ENCODE measurements at regions not wholly inside any gene's neighbourhood (a gene's known extent, or its start where the extent isn't known, plus 50 kb on each side); places are given as distances from the start of the nearest gene placed in this dataset.
"Not testable (repeated sequence)": the region's sequence is repeated elsewhere in the genome, so short reads cannot be mapped to it uniquely, and the experiment has no call there.

- not testable (repeated sequence) for H3K4me1 ChIP-seq (ENCODE audit: control extremely low read depth in 1 of 4, control insufficient read depth in 4 of 4, insufficient read depth in 4 of 4, low read length in 3 of 4)
- WGBS (ENCODE audit: insufficient coverage), result 51% methylated on average over 7 of the region's 7 CpGs
- peaks cover 0 to 17% (median 7%) of the 10 kb centered on the region in 5 experiments for H3K9me3 ChIP-seq (ENCODE audit: control extremely low read depth in 1 of 5, control insufficient read depth in 4 of 5, insufficient read depth in 2 of 5, low read depth in 1 of 5, low read length in 4 of 5)
Observed at GRCh38 chr21:9786092-9786491, 735.3 kb upstream of the TPTE start.

GRCh38 chr21:9788281-9788680, 733.1 kb upstream of the TPTE start:
- H3K27ac ChIP-seq (ENCODE audit: insufficient read depth in 1 of 2, low read depth in 1 of 2, low read length in 2 of 2, poor library complexity in 1 of 2, severe bottlenecking in 2 of 2); H3K27me3 ChIP-seq (replicated peaks in 2 of 5; ENCODE audit: control insufficient read depth in 4 of 5, insufficient read depth in 5 of 5, low read length in 4 of 5); H3K4me1 ChIP-seq (ENCODE audit: control extremely low read depth in 1 of 4, control insufficient read depth in 4 of 4, insufficient read depth in 4 of 4, low read length in 3 of 4); POLR2A ChIA-PET; H3K36me3 ChIP-seq (ENCODE audit: control insufficient read depth in 4 of 4, insufficient read depth in 4 of 4, low read length in 3 of 4); CTCF ChIA-PET; DNase-seq; H3K4me3 ChIP-seq (ENCODE audit: control insufficient read depth in 1 of 7, extremely low read depth in 1 of 7, insufficient read depth in 4 of 7, low read depth in 2 of 7, low read length in 6 of 7): not testable (repeated sequence)
- 56% methylated on average over 4 of the region's 5 CpGs for WGBS (ENCODE audit: insufficient coverage)
- H3K9me3 ChIP-seq (ENCODE audit: control extremely low read depth in 1 of 5, control insufficient read depth in 4 of 5, insufficient read depth in 2 of 5, low read depth in 1 of 5, low read length in 4 of 5), result peaks cover 0 to 21% (median 7%) of the 10 kb centered on the region in 5 experiments

More at GRCh38 chr21:9786092-9786491, 735.3 kb upstream of the TPTE start:
- H3K4me3 ChIP-seq (ENCODE audit: control insufficient read depth in 1 of 7, extremely low read depth in 1 of 7, insufficient read depth in 4 of 7, low read depth in 2 of 7, low read length in 6 of 7); DNase-seq; H3K27ac ChIP-seq (ENCODE audit: insufficient read depth in 1 of 2, low read depth in 1 of 2, low read length in 2 of 2, poor library complexity in 1 of 2, severe bottlenecking in 2 of 2); H3K36me3 ChIP-seq (ENCODE audit: control insufficient read depth in 4 of 4, insufficient read depth in 4 of 4, low read length in 3 of 4); CTCF ChIA-PET; POLR2A ChIA-PET; H3K27me3 ChIP-seq (replicated peaks in 2 of 5; ENCODE audit: control insufficient read depth in 4 of 5, insufficient read depth in 5 of 5, low read length in 4 of 5): not testable (repeated sequence)

GRCh38 chr21:9790354-9790753, 731.0 kb upstream of the TPTE start:
- POLR2A ChIA-PET; H3K27me3 ChIP-seq (replicated peaks in 2 of 5; ENCODE audit: control insufficient read depth in 4 of 5, insufficient read depth in 5 of 5, low read length in 4 of 5); H3K36me3 ChIP-seq (ENCODE audit: control insufficient read depth in 4 of 4, insufficient read depth in 4 of 4, low read length in 3 of 4); H3K27ac ChIP-seq (ENCODE audit: insufficient read depth in 1 of 2, low read depth in 1 of 2, low read length in 2 of 2, poor library complexity in 1 of 2, severe bottlenecking in 2 of 2); H3K4me3 ChIP-seq (ENCODE audit: control insufficient read depth in 1 of 7, extremely low read depth in 1 of 7, insufficient read depth in 4 of 7, low read depth in 2 of 7, low read length in 6 of 7); H3K4me1 ChIP-seq (ENCODE audit: control extremely low read depth in 1 of 4, control insufficient read depth in 4 of 4, insufficient read depth in 4 of 4, low read length in 3 of 4); DNase-seq; CTCF ChIA-PET: not testable (repeated sequence)
- WGBS (ENCODE audit: insufficient coverage), result 77% methylated on average over 5 of the region's 6 CpGs
- H3K9me3 ChIP-seq (ENCODE audit: control extremely low read depth in 1 of 5, control insufficient read depth in 4 of 5, insufficient read depth in 2 of 5, low read depth in 1 of 5, low read length in 4 of 5), result peaks cover 0 to 20% (median 7%) of the 10 kb centered on the region in 5 experiments

GRCh38 chr21:9791453-9791852, 729.9 kb upstream of the TPTE start:
- CTCF ChIA-PET; POLR2A ChIA-PET; H3K27ac ChIP-seq (ENCODE audit: insufficient read depth in 1 of 2, low read depth in 1 of 2, low read length in 2 of 2, poor library complexity in 1 of 2, severe bottlenecking in 2 of 2); H3K27me3 ChIP-seq (replicated peaks in 2 of 5; ENCODE audit: control insufficient read depth in 4 of 5, insufficient read depth in 5 of 5, low read length in 4 of 5); DNase-seq; H3K4me1 ChIP-seq (ENCODE audit: control extremely low read depth in 1 of 4, control insufficient read depth in 4 of 4, insufficient read depth in 4 of 4, low read length in 3 of 4); H3K4me3 ChIP-seq (ENCODE audit: control insufficient read depth in 1 of 7, extremely low read depth in 1 of 7, insufficient read depth in 4 of 7, low read depth in 2 of 7, low read length in 6 of 7); H3K36me3 ChIP-seq (ENCODE audit: control insufficient read depth in 4 of 4, insufficient read depth in 4 of 4, low read length in 3 of 4): not testable (repeated sequence)
- H3K9me3 ChIP-seq (ENCODE audit: control extremely low read depth in 1 of 5, control insufficient read depth in 4 of 5, insufficient read depth in 2 of 5, low read depth in 1 of 5, low read length in 4 of 5), result peaks cover 0 to 16% (median 7%) of the 10 kb centered on the region in 5 experiments
- WGBS (ENCODE audit: insufficient coverage), result 46% methylated on average over 2 of the region's 2 CpGs

- H3K4me3 ChIP-seq (ENCODE audit: control insufficient read depth in 1 of 7, extremely low read depth in 1 of 7, insufficient read depth in 4 of 7, low read depth in 2 of 7, low read length in 6 of 7); H3K27ac ChIP-seq (ENCODE audit: insufficient read depth in 1 of 2, low read depth in 1 of 2, low read length in 2 of 2, poor library complexity in 1 of 2, severe bottlenecking in 2 of 2); DNase-seq; POLR2A ChIA-PET; H3K36me3 ChIP-seq (ENCODE audit: control insufficient read depth in 4 of 4, insufficient read depth in 4 of 4, low read length in 3 of 4); H3K27me3 ChIP-seq (replicated peaks in 2 of 5; ENCODE audit: control insufficient read depth in 4 of 5, insufficient read depth in 5 of 5, low read length in 4 of 5); H3K4me1 ChIP-seq (ENCODE audit: control extremely low read depth in 1 of 4, control insufficient read depth in 4 of 4, insufficient read depth in 4 of 4, low read length in 3 of 4); CTCF ChIA-PET: not testable (repeated sequence)
- WGBS (ENCODE audit: insufficient coverage), result 53% methylated on average over 4 of the region's 4 CpGs
- H3K9me3 ChIP-seq (ENCODE audit: control extremely low read depth in 1 of 5, control insufficient read depth in 4 of 5, insufficient read depth in 2 of 5, low read depth in 1 of 5, low read length in 4 of 5), result peaks cover 0 to 13% (median 3%) of the 10 kb centered on the region in 5 experiments
Observed at GRCh38 chr21:9795291-9795690, 726.1 kb upstream of the TPTE start.

GRCh38 chr21:9796293-9796692, 725.1 kb upstream of the TPTE start:
- H3K4me1 ChIP-seq (ENCODE audit: control extremely low read depth in 1 of 4, control insufficient read depth in 4 of 4, insufficient read depth in 4 of 4, low read length in 3 of 4); H3K27me3 ChIP-seq (replicated peaks in 2 of 5; ENCODE audit: control insufficient read depth in 4 of 5, insufficient read depth in 5 of 5, low read length in 4 of 5); H3K36me3 ChIP-seq (ENCODE audit: control insufficient read depth in 4 of 4, insufficient read depth in 4 of 4, low read length in 3 of 4); H3K4me3 ChIP-seq (ENCODE audit: control insufficient read depth in 1 of 7, extremely low read depth in 1 of 7, insufficient read depth in 4 of 7, low read depth in 2 of 7, low read length in 6 of 7); DNase-seq; H3K27ac ChIP-seq (ENCODE audit: insufficient read depth in 1 of 2, low read depth in 1 of 2, low read length in 2 of 2, poor library complexity in 1 of 2, severe bottlenecking in 2 of 2); CTCF ChIA-PET; POLR2A ChIA-PET: not testable (repeated sequence)
- H3K9me3 ChIP-seq (ENCODE audit: control extremely low read depth in 1 of 5, control insufficient read depth in 4 of 5, insufficient read depth in 2 of 5, low read depth in 1 of 5, low read length in 4 of 5), result peaks cover 0 to 13% (median under 1%) of the 10 kb centered on the region in 5 experiments

GRCh38 chr21:9807675-9808074, 713.7 kb upstream of the TPTE start:
- POLR2A ChIA-PET; H3K4me1 ChIP-seq (ENCODE audit: control extremely low read depth in 1 of 4, control insufficient read depth in 4 of 4, insufficient read depth in 4 of 4, low read length in 3 of 4); CTCF ChIA-PET; H3K36me3 ChIP-seq (ENCODE audit: control insufficient read depth in 4 of 4, insufficient read depth in 4 of 4, low read length in 3 of 4); H3K9me3 ChIP-seq (ENCODE audit: control extremely low read depth in 1 of 5, control insufficient read depth in 4 of 5, insufficient read depth in 2 of 5, low read depth in 1 of 5, low read length in 4 of 5); H3K27ac ChIP-seq (ENCODE audit: insufficient read depth in 1 of 2, low read depth in 1 of 2, low read length in 2 of 2, poor library complexity in 1 of 2, severe bottlenecking in 2 of 2); H3K27me3 ChIP-seq (replicated peaks in 2 of 5; ENCODE audit: control insufficient read depth in 4 of 5, insufficient read depth in 5 of 5, low read length in 4 of 5); DNase-seq; H3K4me3 ChIP-seq (ENCODE audit: control insufficient read depth in 1 of 7, extremely low read depth in 1 of 7, insufficient read depth in 4 of 7, low read depth in 2 of 7, low read length in 6 of 7): not testable (repeated sequence)
- no CpG with 5 or more reads among the region's 5 CpGs for WGBS (ENCODE audit: insufficient coverage)

Measured in common myeloid progenitor, CD34-positive (primary cell).